ENCODE measurements at regions not wholly inside any gene's neighbourhood (a gene's known extent, or its start where the extent isn't known, plus 50 kb on each side); places are given as distances from the start of the nearest gene placed in this dataset.

DNA sequence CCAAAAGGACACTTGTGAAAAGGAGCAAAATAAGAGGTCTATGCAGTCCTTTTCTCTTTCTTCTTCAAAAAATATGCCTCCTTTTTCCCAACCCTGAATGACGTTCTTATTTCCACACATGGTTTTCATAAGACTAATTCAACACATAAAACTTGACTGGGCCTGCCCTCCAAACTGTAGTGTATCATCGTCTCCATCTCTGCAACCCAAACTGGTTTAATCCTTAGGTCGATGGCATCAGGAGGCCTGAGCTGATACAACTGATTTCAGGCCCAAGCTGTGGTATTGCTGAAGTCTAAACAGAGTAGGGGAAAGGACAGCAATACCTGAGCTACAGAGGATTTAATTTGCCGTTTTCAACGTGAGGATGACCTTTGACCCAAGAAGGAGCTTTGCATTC lies 130.0 kb upstream of the MTNR1B start:
- TF ChIP-seq, protein P1, sequence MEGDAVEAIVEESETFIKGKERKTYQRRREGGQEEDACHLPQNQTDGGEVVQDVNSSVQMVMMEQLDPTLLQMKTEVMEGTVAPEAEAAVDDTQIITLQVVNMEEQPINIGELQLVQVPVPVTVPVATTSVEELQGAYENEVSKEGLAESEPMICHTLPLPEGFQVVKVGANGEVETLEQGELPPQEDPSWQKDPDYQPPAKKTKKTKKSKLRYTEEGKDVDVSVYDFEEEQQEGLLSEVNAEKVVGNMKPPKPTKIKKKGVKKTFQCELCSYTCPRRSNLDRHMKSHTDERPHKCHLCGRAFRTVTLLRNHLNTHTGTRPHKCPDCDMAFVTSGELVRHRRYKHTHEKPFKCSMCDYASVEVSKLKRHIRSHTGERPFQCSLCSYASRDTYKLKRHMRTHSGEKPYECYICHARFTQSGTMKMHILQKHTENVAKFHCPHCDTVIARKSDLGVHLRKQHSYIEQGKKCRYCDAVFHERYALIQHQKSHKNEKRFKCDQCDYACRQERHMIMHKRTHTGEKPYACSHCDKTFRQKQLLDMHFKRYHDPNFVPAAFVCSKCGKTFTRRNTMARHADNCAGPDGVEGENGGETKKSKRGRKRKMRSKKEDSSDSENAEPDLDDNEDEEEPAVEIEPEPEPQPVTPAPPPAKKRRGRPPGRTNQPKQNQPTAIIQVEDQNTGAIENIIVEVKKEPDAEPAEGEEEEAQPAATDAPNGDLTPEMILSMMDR (IDR thresholded peaks at IDR 0.05), result no peak
- TF ChIP-seq EP300 (IDR thresholded peaks at IDR 0.05), result no peak
- no peak for TF ChIP-seq POLR2A (IDR thresholded peaks at IDR 0.05)
